SK-MEL-5 (cell line): ENCODE measurements at regions not wholly inside any gene's neighbourhood (a gene's known extent, or its start where the extent isn't known, plus 50 kb on each side); places are given as distances from the start of the nearest gene placed in this dataset.

Experiments used
- DNase-seq: peaks from one replicate; pipeline ENCODE4 v3.0.0-alpha.2; 2016; ENCODE audit warnings: low read depth, low spot score
- in situ Hi-C: cut with HindIII; loops from 2 replicates; pipeline ENCODE4 v1.10.0; 2016; ENCODE audit warnings: low sequenced_read_pairs, high pct_unique_total_duplicates, low pct_unique_long_range_greater_than_20kb

- in situ Hi-C loops: no loop called here
- DNase-seq: no peak
Observed at GRCh38 chr2:147352264-147353071, 492.4 kb upstream of the ACVR2A start.

DNA sequence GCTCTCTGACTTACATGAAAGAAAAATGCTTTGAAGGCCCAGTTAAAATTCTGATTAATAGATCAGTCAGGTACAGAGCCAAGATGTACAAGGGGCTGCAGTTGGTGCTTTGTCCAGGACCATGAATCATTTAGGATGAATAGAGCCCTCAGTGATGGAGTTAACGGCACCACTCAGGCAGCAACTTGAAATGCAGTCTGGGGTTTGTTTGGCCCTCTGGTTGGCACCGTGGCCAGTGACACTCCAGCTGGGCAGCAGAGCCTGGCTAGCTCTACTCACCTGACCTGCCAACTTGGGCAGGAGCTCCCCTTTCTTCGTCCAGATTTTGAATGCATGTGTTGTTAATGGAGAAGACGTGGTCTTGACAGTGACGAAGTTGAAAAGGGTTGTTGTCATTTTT is 493.0 kb upstream of the ACVR2A start:
- DNase-seq: no peak
- in situ Hi-C loops: no loop called here

DNA sequence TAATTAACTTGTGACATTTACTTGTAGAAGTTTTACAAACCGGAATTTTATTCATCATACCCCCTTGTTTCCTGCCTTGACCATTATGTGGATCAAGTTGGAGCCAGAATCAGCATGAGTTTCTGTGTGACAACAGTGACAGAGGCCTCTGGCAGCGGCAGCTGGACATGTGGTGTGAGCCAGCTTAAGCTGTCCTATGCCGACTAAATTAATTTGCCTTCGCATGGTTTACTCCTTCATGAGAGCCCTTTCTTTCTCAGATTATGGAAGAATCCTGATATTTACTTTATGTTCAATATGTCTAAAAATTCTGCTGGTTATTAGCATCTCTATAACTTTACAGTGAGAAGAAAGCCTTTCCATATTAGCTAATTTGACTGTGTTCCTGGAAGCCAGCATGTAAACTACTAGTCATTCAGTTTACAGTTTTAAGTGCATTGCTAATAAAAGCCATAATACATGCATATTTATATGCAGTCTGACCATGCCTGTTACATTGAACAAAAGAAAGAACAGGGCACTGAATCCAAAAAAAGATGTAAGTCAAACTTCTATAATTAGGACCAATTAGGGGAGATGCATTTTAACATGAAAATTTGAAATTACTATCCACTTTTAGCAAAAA is 495.8 kb upstream of the ACVR2A start:
- in situ Hi-C loops: no loop called here
- DNase-seq: no peak

DNA sequence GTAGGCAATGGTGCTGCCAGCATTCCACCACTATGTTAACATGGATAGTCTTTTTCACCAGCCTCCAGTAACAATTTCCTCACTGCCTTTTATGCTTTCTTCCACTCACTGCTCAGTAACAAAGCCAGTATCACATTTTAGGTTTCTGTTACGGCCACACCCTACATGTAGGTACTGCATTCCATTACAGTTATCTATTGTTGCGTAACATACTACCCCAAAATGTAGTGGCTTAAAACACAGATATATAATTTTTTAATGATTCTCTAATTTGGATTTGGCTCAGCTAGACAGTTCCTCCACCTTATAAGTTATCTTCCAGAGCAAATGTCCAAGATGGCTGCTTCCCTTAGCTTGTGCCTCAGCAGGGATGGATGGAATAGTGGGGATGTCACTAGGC is 498.7 kb upstream of the ACVR2A start:
- in situ Hi-C loops: no loop called here
- DNase-seq: no peak

GRCh38 chr2:147345246-147345645 is 499.6 kb upstream of the ACVR2A start:
- DNase-seq: no peak
- in situ Hi-C loops: no loop called here

GRCh38 chr2:147342329-147342728 is 502.5 kb upstream of the ACVR2A start:
- in situ Hi-C loops: no loop called here
- no peak for DNase-seq

- in situ Hi-C loops: no loop called here
- peak; percentile 50 for DNase-seq
Observed at GRCh38 chr2:147331790-147332419, 512.9 kb upstream of the ACVR2A start.

GRCh38 chr2:147330925-147331324 is 513.9 kb upstream of the ACVR2A start:
- DNase-seq: no peak
- in situ Hi-C loops: no loop called here

GRCh38 chr2:147327613-147328012 is 517.2 kb upstream of the ACVR2A start:
- in situ Hi-C loops: no loop called here
- DNase-seq: no peak

- in situ Hi-C loops: no loop called here
- DNase-seq: no peak
Observed at GRCh38 chr2:147325990-147326389, 518.8 kb upstream of the ACVR2A start.

- DNase-seq: no peak
- in situ Hi-C loops: no loop called here
Observed at GRCh38 chr2:147320146-147320545, 524.7 kb upstream of the ACVR2A start.

DNA sequence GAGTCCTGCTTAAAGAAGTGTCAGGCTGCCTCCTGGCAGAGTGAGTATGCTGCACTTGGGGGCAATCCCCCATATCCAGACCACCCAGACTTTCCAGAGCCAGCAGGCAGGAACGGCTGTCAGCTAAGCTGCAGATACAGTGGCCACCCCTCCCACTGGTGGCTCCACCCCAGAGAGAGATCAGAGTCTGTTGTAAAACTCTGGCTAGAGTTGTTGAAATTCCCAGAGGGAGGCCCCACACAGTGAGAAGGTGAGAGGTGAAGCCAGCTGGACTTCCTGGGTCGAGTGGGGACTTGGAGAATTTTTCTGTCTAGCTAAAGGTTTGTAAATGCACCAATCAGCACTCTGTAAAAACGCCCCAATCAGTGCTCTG is 533.8 kb upstream of the ACVR2A start:
- in situ Hi-C loops: no loop called here
- no peak for DNase-seq

DNA sequence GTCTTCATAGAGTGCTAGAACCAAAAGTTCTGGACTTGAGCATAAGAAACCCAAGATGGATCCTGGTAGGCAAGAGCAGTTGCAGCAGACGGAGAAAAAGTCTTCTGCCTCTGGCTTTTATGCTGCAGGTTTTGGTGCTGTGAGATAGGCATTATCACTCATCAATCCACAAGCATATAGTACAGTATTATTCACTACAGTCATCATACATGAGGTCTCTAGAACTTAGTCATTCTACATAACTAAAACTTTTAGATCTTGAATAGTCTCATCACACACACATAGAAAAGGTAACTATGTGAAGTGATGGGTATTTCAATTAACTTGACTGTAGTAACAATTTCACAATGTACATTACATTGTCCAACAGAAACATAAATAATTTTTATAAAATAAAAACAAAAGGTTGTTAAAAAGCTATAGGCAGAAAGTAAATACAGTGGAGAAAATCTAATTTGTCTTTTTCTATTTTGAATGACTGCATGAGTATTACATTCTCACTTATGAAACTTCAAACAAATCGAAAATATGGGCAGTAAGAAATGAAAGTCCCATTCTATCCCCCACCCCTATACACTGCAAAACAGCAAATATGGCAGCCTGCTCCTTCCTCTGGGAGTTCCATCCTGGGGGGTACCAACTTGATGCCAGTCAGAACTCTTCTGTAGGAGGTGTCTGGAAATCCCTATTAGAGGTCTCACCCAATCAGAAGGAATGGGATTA is 534.3 kb upstream of the ACVR2A start:
- DNase-seq: no peak
- in situ Hi-C loops: no loop called here

DNA sequence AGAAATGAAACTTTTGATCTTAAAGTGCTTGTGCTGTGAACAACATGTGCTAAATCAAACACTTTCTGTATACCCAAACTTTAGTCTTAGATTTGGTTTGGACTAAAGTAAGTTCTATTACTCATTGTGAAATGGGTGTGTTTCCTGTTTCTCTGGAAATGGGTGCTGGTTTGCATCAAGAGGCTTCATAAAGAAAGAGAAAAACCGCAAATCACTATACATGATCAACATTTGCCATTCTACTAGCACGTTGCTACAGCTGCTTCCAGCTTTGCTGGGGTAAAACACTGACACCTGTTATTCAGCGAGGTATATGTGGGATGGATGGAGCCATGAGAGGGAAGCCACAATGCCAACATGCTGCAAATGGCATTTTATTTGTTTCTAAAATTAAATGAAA is 547.0 kb upstream of the ACVR2A start:
- in situ Hi-C loops: no loop called here
- no peak for DNase-seq

DNA sequence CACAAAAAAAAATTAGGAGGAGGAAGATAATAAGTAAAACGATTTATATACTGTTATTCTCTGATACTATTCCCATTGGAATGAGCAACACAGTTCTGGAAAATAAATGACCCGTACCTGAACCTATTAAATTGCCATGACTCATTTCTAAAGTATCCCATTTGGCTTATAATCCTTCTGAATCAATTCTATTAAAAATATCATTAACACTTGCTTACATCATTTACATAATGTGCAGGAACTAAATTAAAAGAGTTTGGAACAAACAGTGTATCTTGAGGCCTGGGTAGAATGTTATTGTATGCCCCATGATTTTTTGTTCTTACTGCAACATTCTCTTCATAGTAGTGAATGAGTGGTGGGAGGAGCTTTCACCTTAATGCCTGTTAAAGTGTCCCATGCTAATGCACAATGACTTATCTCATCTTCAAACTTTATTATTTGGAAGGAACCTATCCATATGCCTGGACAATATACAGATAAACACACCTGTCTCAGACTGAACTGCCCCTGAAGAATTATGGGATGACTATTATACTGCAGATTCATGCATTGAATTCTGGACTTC is 549.9 kb upstream of the ACVR2A start:
- in situ Hi-C loops: no loop called here
- DNase-seq: no peak

DNA sequence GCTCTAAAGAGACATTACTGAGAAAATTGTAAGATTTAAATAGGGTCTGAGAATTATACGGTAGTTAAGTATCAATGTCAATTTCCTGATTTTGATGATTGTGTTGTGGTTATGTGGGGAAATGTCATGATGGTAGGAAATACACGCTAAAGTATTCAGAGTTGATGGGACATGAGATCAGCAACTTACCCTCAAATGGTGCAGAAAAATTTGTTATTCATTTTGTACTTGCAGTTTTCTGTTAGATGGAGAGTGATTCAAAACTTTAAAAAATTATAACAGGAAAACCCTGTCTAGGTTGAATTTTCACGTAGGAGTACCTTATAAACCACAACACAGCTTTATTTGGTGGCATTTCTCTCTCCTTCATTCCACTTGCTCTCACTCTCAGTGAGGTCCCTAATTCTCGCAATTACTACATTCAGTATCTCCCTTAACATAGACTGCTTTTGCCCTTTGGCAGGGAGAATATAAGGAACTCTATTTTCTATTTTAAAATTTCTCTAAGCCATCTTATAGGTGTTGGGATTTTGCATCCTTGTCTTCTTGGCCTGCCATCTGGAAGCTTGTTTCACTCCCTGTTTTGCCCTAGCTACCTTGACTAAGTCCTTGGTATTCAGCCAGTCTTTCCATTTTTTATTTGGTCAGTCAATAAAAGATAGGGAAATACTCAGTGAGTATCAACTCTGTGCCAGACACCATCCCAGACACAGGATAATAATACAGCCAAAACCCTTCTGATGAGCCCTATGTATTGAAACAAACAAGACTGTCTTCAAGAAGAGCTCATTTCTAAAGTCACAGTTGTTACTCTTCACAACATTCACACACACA is 550.6 kb upstream of the ACVR2A start:
- no peak for DNase-seq
- in situ Hi-C loops: no loop called here

- in situ Hi-C loops: no loop called here
- no peak for DNase-seq
Observed at GRCh38 chr2:147288131-147288530, 556.7 kb upstream of the ACVR2A start.
